Brain microvascular endothelial cell (primary cell): ENCODE measurements at regions not wholly inside any gene's neighbourhood (a gene's known extent, or its start where the extent isn't known, plus 50 kb on each side); places are given as distances from the start of the nearest gene placed in this dataset.

Source experiments
- DNase-seq: peaks from one replicate; pipeline ENCODE4 v3.0.0-alpha.2; 2020
- H3K27ac ChIP-seq: fragments of 250-450 bp; sonication (Bioruptor Pico); 2 replicates; pipeline ENCODE4 v1.5.1; 2020; ENCODE audit warnings: mild to moderate bottlenecking, moderate library complexity
- H3K27me3 ChIP-seq: fragments of 250-450 bp; sonication (Bioruptor Pico); replicated peaks from 2 replicates; pipeline ENCODE4 v1.5.1; 2020; ENCODE audit warnings: mild to moderate bottlenecking
- H3K36me3 ChIP-seq: fragments of 250-450 bp; sonication (Bioruptor Pico); replicated peaks from 2 replicates; pipeline ENCODE4 v1.5.1; 2020; ENCODE audit warnings: mild to moderate bottlenecking
- H3K4me3 ChIP-seq: 2 replicates; pipeline ENCODE4 v1.5.1; 2011; ENCODE audit warnings: low read depth, mild to moderate bottlenecking, control low read depth, low read length, moderate library complexity
- in situ Hi-C: cut with HindIII; loops from 2 replicates; pipeline ENCODE4 v1.10.0; 2017; ENCODE audit warnings: low sequenced_read_pairs, low pct_ligation_motif_present
- TF ChIP-seq, protein P1 (sequence below): IDR thresholded peaks from 2 replicates; pipeline ENCODE4 v1.5.1; 2011; ENCODE audit warnings: low read depth, mild to moderate bottlenecking, moderate library complexity, low read length, control low read depth, inconsistent platforms; ENCODE audit errors: missing control alignments

DNA sequence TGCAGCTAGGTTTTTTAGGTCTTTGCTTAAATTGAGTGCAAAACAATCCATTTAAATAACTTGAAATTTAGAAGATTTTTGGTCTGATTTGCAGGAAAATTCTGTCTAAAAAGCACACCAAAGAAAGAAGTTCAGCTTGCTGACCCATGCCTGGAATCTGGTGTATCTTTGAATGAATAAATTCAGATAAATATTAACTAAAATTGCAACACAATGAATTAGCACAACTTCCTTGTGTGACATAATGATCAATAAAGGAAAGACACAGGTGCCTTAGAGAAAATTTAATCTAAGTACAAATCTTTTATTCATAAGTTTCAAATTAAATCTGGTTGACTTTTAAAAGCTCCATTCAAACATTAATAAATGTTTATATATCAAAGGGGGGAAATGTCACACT is 791.5 kb upstream of the LCORL start:
- DNase-seq: no peak
- Histone ChIP-seq H3K27me3 (no peaks in the 10 kb centered on the region), H3K36me3 (no peaks in the 10 kb centered on the region), H3K4me3 (no peak overlapping the region), H3K27ac (no peak overlapping the region)
- TF ChIP-seq, protein P1, sequence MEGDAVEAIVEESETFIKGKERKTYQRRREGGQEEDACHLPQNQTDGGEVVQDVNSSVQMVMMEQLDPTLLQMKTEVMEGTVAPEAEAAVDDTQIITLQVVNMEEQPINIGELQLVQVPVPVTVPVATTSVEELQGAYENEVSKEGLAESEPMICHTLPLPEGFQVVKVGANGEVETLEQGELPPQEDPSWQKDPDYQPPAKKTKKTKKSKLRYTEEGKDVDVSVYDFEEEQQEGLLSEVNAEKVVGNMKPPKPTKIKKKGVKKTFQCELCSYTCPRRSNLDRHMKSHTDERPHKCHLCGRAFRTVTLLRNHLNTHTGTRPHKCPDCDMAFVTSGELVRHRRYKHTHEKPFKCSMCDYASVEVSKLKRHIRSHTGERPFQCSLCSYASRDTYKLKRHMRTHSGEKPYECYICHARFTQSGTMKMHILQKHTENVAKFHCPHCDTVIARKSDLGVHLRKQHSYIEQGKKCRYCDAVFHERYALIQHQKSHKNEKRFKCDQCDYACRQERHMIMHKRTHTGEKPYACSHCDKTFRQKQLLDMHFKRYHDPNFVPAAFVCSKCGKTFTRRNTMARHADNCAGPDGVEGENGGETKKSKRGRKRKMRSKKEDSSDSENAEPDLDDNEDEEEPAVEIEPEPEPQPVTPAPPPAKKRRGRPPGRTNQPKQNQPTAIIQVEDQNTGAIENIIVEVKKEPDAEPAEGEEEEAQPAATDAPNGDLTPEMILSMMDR: no peak
- in situ Hi-C loops: no loop called here

DNA sequence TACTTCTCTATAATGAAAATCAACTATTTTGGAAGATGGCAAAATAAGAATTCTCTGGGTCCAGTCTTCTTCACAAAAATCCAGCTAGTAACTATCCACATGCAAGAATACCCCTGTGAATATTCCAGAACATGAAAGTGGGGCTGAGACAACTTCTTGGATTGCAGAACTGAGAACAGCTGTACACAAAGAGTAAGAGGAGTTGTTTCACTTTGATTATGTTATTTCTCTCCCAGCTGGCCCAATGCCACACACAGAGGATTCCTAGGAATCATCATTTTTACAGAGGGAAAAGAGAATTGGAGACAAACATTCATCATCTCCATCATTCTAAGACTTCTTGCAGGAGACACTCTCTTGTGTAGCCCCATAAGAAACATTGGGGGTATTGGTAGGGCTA is 782.2 kb upstream of the LCORL start:
- H3K36me3 ChIP-seq: no peaks in the 10 kb centered on the region
- no peak overlapping the region for H3K4me3 ChIP-seq
- no peaks in the 10 kb centered on the region for H3K27me3 ChIP-seq
- TF ChIP-seq, protein P1: no peak
- H3K27ac ChIP-seq: no peak overlapping the region
- in situ Hi-C loops: no loop called here
- no peak for DNase-seq

DNA sequence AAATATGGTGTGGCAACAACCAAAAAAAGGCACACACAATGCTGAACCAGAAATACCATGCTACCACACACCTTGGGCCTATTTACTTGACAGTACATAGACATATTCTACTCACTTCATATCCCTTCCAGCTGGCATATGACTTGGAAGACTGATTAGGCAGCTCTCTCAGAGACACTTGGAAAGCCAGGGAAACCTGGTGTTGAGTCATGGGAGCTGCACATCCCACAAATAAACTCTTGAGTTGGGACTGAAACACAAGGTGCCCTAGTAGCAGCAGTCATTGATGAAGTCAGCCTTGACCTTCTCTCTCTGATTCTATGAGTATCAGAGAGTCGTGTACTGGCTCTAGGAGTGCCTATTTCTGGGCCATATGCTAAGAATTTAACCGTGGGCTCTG is 776.6 kb upstream of the LCORL start:
- Histone ChIP-seq H3K27ac (no peak overlapping the region), H3K4me3 (no peak overlapping the region), H3K36me3 (no peaks in the 10 kb centered on the region), H3K27me3 (no peaks in the 10 kb centered on the region)
- in situ Hi-C loops: no loop called here
- no peak for DNase-seq
- TF ChIP-seq, protein P1: no peak

DNA sequence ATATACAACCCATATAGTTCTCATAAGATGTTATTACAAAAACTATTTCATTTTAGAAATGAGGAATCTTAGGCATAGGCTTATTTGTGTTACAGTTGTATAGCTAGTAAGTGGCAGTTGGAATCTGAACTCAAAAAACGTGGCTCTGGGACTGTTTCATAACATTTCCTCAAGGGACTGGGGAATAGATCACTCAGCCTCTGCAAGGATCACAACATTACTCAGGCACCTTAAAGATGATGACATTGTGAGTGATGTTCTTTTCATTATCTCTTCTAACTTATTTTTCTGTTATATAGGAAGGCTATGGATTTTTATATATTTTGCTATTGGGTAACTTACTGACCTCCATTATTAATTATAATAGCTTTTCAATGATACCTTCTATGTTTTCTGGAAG is 774.2 kb upstream of the LCORL start:
- no peak overlapping the region for H3K27ac ChIP-seq
- no peaks in the 10 kb centered on the region for H3K36me3 ChIP-seq
- no peaks in the 10 kb centered on the region for H3K27me3 ChIP-seq
- in situ Hi-C loops: no loop called here
- no peak for DNase-seq
- TF ChIP-seq, protein P1: no peak
- H3K4me3 ChIP-seq: no peak overlapping the region

DNA sequence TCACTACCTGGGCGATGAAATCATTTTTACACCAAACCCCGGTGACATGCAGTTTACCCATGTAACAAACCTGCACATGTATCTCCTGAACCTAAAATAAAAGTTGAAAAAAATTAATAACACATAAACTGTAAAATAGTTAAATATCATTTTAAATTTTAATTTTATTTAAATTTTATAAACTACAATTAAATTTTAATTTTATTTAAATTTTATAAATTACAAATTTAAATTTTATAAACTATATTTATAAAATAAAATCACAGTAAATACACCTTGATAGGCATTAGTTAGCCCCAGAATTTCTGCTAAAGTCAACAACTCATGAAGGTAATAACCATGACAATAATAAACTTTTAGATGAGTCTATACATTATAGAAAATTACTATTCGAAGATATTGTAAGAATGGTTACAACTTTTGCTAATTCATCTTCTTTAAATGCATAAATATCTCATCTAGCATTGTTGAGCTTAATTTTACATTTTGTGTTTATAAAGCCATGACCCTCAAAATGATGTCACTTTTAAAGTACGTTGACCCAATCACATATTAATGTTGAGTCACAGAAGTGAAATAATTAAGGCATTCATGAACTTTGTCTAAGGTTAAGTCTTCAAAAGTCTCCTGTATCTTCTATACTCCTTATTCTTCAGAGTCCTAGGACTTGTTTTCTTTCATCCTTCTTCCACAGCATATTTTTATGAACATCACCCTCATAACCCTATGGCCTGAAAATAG is 755.8 kb upstream of the LCORL start:
- DNase-seq: no peak
- in situ Hi-C loops: no loop called here
- TF ChIP-seq, protein P1: no peak
- H3K4me3 ChIP-seq: no peak overlapping the region
- H3K27me3 ChIP-seq: no peaks in the 10 kb centered on the region
- no peaks in the 10 kb centered on the region for H3K36me3 ChIP-seq
- no peak overlapping the region for H3K27ac ChIP-seq

DNA sequence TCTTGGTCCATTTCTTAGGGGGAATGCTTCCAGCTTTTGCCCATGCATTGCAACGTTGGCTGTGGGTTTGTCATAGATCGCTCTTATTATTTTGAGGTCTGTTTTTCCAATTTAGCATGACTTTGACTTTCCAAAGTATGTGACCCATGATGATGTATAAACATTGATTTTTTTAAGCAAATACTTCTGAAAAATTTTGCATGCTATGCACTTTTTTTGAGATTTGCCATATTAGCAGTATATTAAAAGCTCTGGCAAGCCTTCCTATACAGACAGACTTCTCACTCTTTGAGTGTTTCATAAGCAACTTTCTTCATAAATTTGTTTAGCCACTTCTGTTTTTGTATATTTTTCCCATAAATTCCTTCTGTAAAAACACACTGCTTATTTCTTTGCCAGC is 746.4 kb upstream of the LCORL start:
- in situ Hi-C loops: no loop called here
- DNase-seq: no peak
- no peak overlapping the region for H3K27ac ChIP-seq
- no peaks in the 10 kb centered on the region for H3K27me3 ChIP-seq
- no peaks in the 10 kb centered on the region for H3K36me3 ChIP-seq
- H3K4me3 ChIP-seq: no peak overlapping the region
- TF ChIP-seq, protein P1: no peak
